K562 (cell line): ENCODE measurements at regions not wholly inside any gene's neighbourhood (a gene's known extent, or its start where the extent isn't known, plus 50 kb on each side); places are given as distances from the start of the nearest gene placed in this dataset.

ENCODE experiments used
- ATAC-seq: fragments of 200-7000 bp; cut with Tn5 transposase; 3 replicates; pipeline ENCODE4 v1.9.1; 2020; ENCODE audit warnings: moderate library complexity
- BruUV-seq: library from RNA; stranded (reverse); fragments of 400-500 nt; replicated peaks from 2 replicates; lab custom pipeline; 2021; lab: Mats Ljungman, UMichigan
- CTCF ChIA-PET: fragments of 300-600 bp; formaldehyde crosslinking; extraction: SDS; loops from one replicate; lab custom pipeline; 2021; ENCODE audit warnings: low intra/inter-chr PET ratio; lab: Yijun Ruan, JAX
- POLR2A ChIA-PET: fragments of 300-600, 350-650 bp; sonication (Branson Sonifier 250); formaldehyde crosslinking; extraction: SDS; loops from one replicate; lab custom pipeline; 2021; ENCODE audit warnings: antibody characterized with exemption, inconsistent platforms; lab: Yijun Ruan, JAX
- DNase-seq, 4 experiments: peaks; one replicate each; pipeline versions ENCODE4 v3.0.0 to v3.0.0-alpha.2; 2011 to 2018; ENCODE audit warnings: low spot score in 3 of 4, mixed read lengths in 3 of 4; ENCODE audit errors: extremely low read depth in 1 of 4
- FAIRE-seq: peaks from 2 replicates; lab custom pipeline; 2011; peaks lifted over from hg19 to GRCh38; lab: Jason Lieb, UNC
- H2AFZ ChIP-seq: 2 replicates; pipeline ENCODE4 v1.6.0; 2011; ENCODE audit warnings: low read depth, low read length, control low read depth, inconsistent platforms
- H3K27ac ChIP-seq: fragments of 200-600 bp; 3 replicates; pipeline ENCODE4 v1.8.0; 2011; ENCODE audit warnings: low read depth, mild to moderate bottlenecking, control low read depth, inconsistent platforms, low read length, moderate library complexity, mixed read lengths; ENCODE audit errors: extremely low read depth
- H3K27me3 ChIP-seq, 2 experiments: fragments of 300-600 bp in 1 of 2; 2 replicates in 1 of 2; 3 replicates in 1 of 2; pipeline versions ENCODE4 v1.6.0 to v1.8.0; 2011; ENCODE audit warnings: inconsistent platforms in 2 of 2, low read length in 2 of 2, mild to moderate bottlenecking in 1 of 2, mixed read lengths in 1 of 2, moderate library complexity in 1 of 2; ENCODE audit not compliant: control insufficient read depth in 2 of 2, insufficient read depth in 2 of 2
- H3K36me3 ChIP-seq: fragments of 300-600 bp; 3 replicates; pipeline ENCODE4 v1.8.0; 2011; ENCODE audit warnings: mild to moderate bottlenecking, low read length, inconsistent platforms; ENCODE audit not compliant: control insufficient read depth, insufficient read depth
- H3K4me1 ChIP-seq, 2 experiments: fragments of 200-600 bp in 1 of 2; replicated peaks in 1 of 2; 2 replicates in 1 of 2; 3 replicates in 1 of 2; pipeline versions ENCODE4 v1.5.1 to v1.8.0; 2011; ENCODE audit warnings: inconsistent platforms in 2 of 2, low read length in 2 of 2, mild to moderate bottlenecking in 1 of 2, mixed read lengths in 1 of 2, moderate library complexity in 1 of 2; ENCODE audit not compliant: control insufficient read depth in 2 of 2, insufficient read depth in 2 of 2
- H3K4me2 ChIP-seq: 2 replicates; pipeline ENCODE4 v1.6.1; 2011; ENCODE audit warnings: low read length, control low read depth, inconsistent platforms, mixed read lengths; ENCODE audit not compliant: insufficient read depth
- H3K4me3 ChIP-seq: fragments of 200-600 bp; sonication (generic), shearing (Covaris generic); 2 replicates; pipeline ENCODE4 v1.5.1; 2016; ENCODE audit warnings: control low read depth, inconsistent platforms
- H3K79me2 ChIP-seq: fragments of 200-600 bp; 3 replicates; pipeline ENCODE4 v1.8.0; 2011; ENCODE audit warnings: low read length, inconsistent platforms; ENCODE audit not compliant: control insufficient read depth, insufficient read depth
- H3K9ac ChIP-seq, 2 experiments: 2 replicates each; pipeline versions ENCODE4 v1.6.0 to v1.6.1; 2011; ENCODE audit warnings: low read depth in 2 of 2, low read length in 2 of 2, control low read depth in 1 of 2, inconsistent platforms in 1 of 2, mild to moderate bottlenecking in 1 of 2, mixed read lengths in 1 of 2; ENCODE audit not compliant: insufficient read depth in 1 of 2
- H3K9me1 ChIP-seq: one replicate; pipeline ENCODE4 v1.6.0; 2011; ENCODE audit warnings: inconsistent platforms, mild to moderate bottlenecking, low read length, moderate library complexity; ENCODE audit not compliant: control insufficient read depth, insufficient read depth
- H3K9me3 ChIP-seq: replicated peaks from 2 replicates; pipeline ENCODE4 v1.5.1; 2011; ENCODE audit warnings: low read depth, low read length, inconsistent platforms; ENCODE audit not compliant: control insufficient read depth, insufficient read depth
- H4K20me1 ChIP-seq: replicated peaks from 2 replicates; pipeline ENCODE4 v1.6.1; 2011; ENCODE audit warnings: low read length, inconsistent platforms, mixed read lengths; ENCODE audit not compliant: control insufficient read depth, insufficient read depth
- BRCA1 ChIP-seq, 2 experiments: fragments of 450-650 bp in 1 of 2; sonication (generic) in 1 of 2; formaldehyde crosslinking in 1 of 2; IDR thresholded peaks; 2 replicates each; pipeline versions ENCODE4 v1.5.0 to v1.6.1; 2017 to 2020; ENCODE audit warnings: mild to moderate bottlenecking in 1 of 2, missing genetic modification reagents in 1 of 2
- CEBPG ChIP-seq, 3 experiments: fragments of 200-800 bp in 1 of 3; sonication (Bioruptor generic) in 1 of 3; sonication (generic) in 1 of 3; formaldehyde crosslinking in 1 of 3; IDR thresholded peaks in 2 of 3; conservative IDR thresholded peaks in 1 of 3; 2 replicates each; pipeline versions ENCODE4 v1.6.1 to v1.8.0; 2016 to 2022; ENCODE audit warnings: missing compliant biosample characterization in 2 of 3, missing genetic modification characterization in 2 of 3, mild to moderate bottlenecking in 1 of 3, missing genetic modification reagents in 1 of 3
- JUND ChIP-seq, 2 experiments: IDR thresholded peaks; 2 replicates in 1 of 2; 3 replicates in 1 of 2; pipeline ENCODE4 v1.6.1; 2011; ENCODE audit warnings: borderline replicate concordance in 2 of 2, low read depth in 2 of 2, low read length in 2 of 2, improper control_type of control experiment in 1 of 2, missing biosample characterization in 1 of 2, missing genetic modification characterization in 1 of 2, missing genetic modification reagents in 1 of 2
- NFYB ChIP-seq: IDR thresholded peaks from 2 replicates; pipeline ENCODE4 v1.6.1; 2011; ENCODE audit warnings: mild to moderate bottlenecking, moderate library complexity; ENCODE audit not compliant: insufficient read length; ENCODE audit errors: extremely low read depth
- NR1H2 ChIP-seq: sonication (generic); formaldehyde crosslinking; IDR thresholded peaks from 2 replicates; pipeline ENCODE4 v1.4.0; 2020; ENCODE audit warnings: mild to moderate bottlenecking, missing genetic modification reagents
- STAT5B ChIP-seq: fragments of 250-450 bp; sonication (Bioruptor Pico); IDR thresholded peaks from 2 replicates; pipeline ENCODE4 v1.8.0; 2021; ENCODE audit warnings: mild to moderate bottlenecking, inconsistent platforms
- ZFP30 ChIP-seq: fragments of 250-450 bp; sonication (Bioruptor Pico); IDR thresholded peaks from 2 replicates; pipeline ENCODE4 v1.8.0; 2022; ENCODE audit warnings: moderate library complexity, mild to moderate bottlenecking, inconsistent platforms, borderline replicate concordance
- WGBS: fragments of 100-300 bp; shearing (Covaris generic); methylation state at CpG from one replicate; pipeline ENCODE4 v1.1.6; 2016; ENCODE audit warnings: low coverage, mixed read lengths; ENCODE audit not compliant: insufficient coverage; ENCODE audit errors: missing lambda C conversion rate; 5-methylcytosine and 5-hydroxymethylcytosine counted together
- in situ Hi-C: fragments of 300-500 bp; cut with MboI; formaldehyde crosslinking; loops from 4 replicates; pipeline ENCODE4 v1.15.0; 2018; ENCODE audit warnings: inconsistent platforms, mixed read lengths
- intact Hi-C: fragments of 100-400 bp; cut with micrococcal nuclease; formaldehyde crosslinking; loops from 2 replicates; pipeline ENCODE4 v1.14.2; 2022
- TF ChIP-seq, protein P1 (sequence below), 2 experiments: fragments of 450-650 bp in 1 of 2; sonication (generic) in 1 of 2; formaldehyde crosslinking in 1 of 2; IDR thresholded peaks in 1 of 2; conservative IDR thresholded peaks in 1 of 2; 2 replicates each; pipeline versions ENCODE4 v1.6.1 to v1.8.1; 2016 to 2023; ENCODE audit warnings: mild to moderate bottlenecking in 2 of 2, moderate library complexity in 2 of 2, inconsistent platforms in 1 of 2, missing genetic modification reagents in 1 of 2
- TF ChIP-seq, protein P2 (sequence below): fragments of 450-650 bp; IDR thresholded peaks from 2 replicates; pipeline ENCODE4 v1.6.1; 2016

DNA sequence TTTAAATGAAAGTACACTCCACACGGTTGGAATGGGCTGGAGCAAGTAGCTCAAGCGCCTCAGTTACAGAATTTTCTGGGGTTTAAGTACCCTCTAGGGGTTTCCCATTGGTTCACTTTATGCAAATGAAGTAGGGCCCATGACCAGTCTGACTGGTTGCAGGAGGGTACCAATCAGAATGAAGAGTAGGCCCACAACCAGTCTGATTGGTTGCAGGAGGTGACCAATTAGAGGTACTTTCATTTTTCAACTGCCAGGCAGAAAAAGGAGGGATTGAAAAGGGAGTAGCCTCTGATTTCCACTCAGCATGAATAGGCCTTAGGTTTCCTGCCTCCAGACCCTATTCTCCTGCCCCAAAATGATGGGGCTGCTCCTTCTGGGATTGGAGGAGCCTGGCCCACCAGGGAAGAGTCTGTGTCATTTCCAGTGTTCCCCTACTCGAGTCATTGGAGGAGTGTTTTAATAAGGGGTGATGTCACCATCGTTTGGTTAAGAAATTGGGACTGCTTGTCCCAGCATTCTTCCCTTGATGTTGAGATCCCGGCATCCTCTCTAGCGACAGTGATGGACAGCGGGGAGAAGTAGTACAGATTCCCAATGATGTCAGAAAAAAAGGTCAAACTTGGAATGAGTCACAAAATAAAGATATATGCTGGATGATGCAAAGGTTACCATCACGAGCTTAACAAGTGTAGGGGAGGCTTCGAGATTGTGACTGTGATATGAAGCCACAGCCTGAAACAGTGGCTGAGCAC, 210.4 kb downstream of the SH3BP4 start:
- H3K4me1 ChIP-seq, result no peaks in the 10 kb centered on the region
- ChIA-PET POLR2A (interaction anchor here (0.6 kb wide), 2 partner anchors 604 to 1071 kb away, joined by 3 read pairs; no protein-coding TSS in a partner anchor), CTCF (no interaction called here)
- H3K9me3 ChIP-seq, result no peaks in the 10 kb centered on the region
- H3K27ac ChIP-seq, result no peak overlapping the region
- H3K9me1 ChIP-seq, result no peaks in the 10 kb centered on the region
- intact Hi-C loops, result no loop called here
- H3K36me3 ChIP-seq, result no peaks in the 10 kb centered on the region
- no TSS peak for BruUV-seq
- H3K4me2 ChIP-seq, result no peak overlapping the region
- H3K27me3 ChIP-seq, result peaks cover 0 to 3% of the 10 kb centered on the region in 2 experiments; a peak in 1 of 5 replicates
- H3K4me3 ChIP-seq, result no peak overlapping the region
- no peak for FAIRE-seq
- peak; percentile 58; the same call in 1 of the 3 replicates for ATAC-seq
- WGBS, result 0% methylated on average over 6 of the region's 9 CpGs
- no peak for DNase-seq
- H3K9ac ChIP-seq, result no peak overlapping the region
- in situ Hi-C loops, result no loop called here
- no peaks in the 10 kb centered on the region for H3K79me2 ChIP-seq
- H2AFZ ChIP-seq, result no peak overlapping the region
- no peaks in the 10 kb centered on the region for H4K20me1 ChIP-seq
- peak; percentile 37 for TF ChIP-seq NFYB
- no peak for TF ChIP-seq NR1H2 (CRISPR knock-in tag)
- TF ChIP-seq, protein P1, sequence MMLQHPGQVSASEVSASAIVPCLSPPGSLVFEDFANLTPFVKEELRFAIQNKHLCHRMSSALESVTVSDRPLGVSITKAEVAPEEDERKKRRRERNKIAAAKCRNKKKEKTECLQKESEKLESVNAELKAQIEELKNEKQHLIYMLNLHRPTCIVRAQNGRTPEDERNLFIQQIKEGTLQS (IDR thresholded peaks at IDR 0.05), result peak; percentile 53
- TF ChIP-seq, protein P1 (CRISPR knock-in tag; conservative IDR thresholded peaks at IDR 0.05), result no peak
- TF ChIP-seq BRCA1 (IDR thresholded peaks at IDR 0.05), result no peak
- TF ChIP-seq BRCA1 (CRISPR knock-in tag; IDR thresholded peaks at IDR 0.05), result no peak
- TF ChIP-seq, protein P2, sequence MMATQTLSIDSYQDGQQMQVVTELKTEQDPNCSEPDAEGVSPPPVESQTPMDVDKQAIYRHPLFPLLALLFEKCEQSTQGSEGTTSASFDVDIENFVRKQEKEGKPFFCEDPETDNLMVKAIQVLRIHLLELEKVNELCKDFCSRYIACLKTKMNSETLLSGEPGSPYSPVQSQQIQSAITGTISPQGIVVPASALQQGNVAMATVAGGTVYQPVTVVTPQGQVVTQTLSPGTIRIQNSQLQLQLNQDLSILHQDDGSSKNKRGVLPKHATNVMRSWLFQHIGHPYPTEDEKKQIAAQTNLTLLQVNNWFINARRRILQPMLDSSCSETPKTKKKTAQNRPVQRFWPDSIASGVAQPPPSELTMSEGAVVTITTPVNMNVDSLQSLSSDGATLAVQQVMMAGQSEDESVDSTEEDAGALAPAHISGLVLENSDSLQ, result 0 out of 2 replicates have a peak, but pooled peaks have one; percentile 15
- TF ChIP-seq CEBPG (CRISPR knock-in tag; IDR thresholded peaks at IDR 0.05), result no peak
- TF ChIP-seq CEBPG (tag; conservative IDR thresholded peaks at IDR 0.05 in 1 of 2, IDR thresholded peaks at IDR 0.05 in 1 of 2), result peak in 1 of 2 experiments; percentile 49; a peak in 1 of 4 replicates
- no peak for TF ChIP-seq ZFP30 (CRISPR knock-in tag)
- TF ChIP-seq STAT5B (CRISPR knock-in tag), result no peak
- TF ChIP-seq JUND (IDR thresholded peaks at IDR 0.05; ENCODE audit: borderline replicate concordance, low read depth, low read length), result no peak
- no peak for TF ChIP-seq JUND (tag; IDR thresholded peaks at IDR 0.05; ENCODE audit: borderline replicate concordance, low read depth, low read length)
- TF ChIP-seq, all 486 proteins: peak for 4
